Jurkat, Clone E6-1 (cell line): ENCODE measurements at regions not wholly inside any gene's neighbourhood (a gene's known extent, or its start where the extent isn't known, plus 50 kb on each side); places are given as distances from the start of the nearest gene placed in this dataset.
"Not testable (repeated sequence)": the region's sequence is repeated elsewhere in the genome, so short reads cannot be mapped to it uniquely, and the experiment has no call there.

Experiments
- DNase-seq: peaks from one replicate; pipeline ENCODE4 v3.0.0-alpha.2; 2011; ENCODE audit warnings: low read depth, low spot score
- H3K4me3 ChIP-seq: 2 replicates; pipeline ENCODE4 v1.5.1; 2011; ENCODE audit warnings: mild to moderate bottlenecking, low read length, control low read depth, moderate library complexity

- no peak overlapping the region for H3K4me3 ChIP-seq
- DNase-seq: no peak
Measured at GRCh38 chr9:105087910-105088898, 156.2 kb upstream of the SLC44A1 start.

DNA sequence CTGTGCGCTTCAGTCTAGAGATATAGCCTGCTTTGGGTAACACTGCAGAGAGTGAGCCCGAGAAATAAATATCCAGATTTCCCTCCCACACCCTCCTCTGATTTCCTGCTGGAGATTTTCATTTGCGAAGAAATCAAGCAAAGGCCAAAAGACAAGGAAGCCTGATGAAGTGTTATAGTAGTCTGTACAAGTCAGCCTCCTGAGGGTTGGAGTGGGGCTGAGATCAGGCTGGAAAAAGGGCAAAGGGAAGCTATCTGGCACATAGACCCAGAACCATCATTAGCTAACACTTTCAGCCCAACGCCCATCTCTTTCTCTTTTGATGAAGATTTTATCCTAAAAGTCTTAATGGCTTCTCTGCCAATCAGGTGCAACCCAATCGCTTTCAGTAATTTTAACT, 154.6 kb upstream of the SLC44A1 start:
- H3K4me3 ChIP-seq: no peak overlapping the region
- no peak for DNase-seq

GRCh38 chr9:105091004-105091640, 153.3 kb upstream of the SLC44A1 start:
- no peak overlapping the region for H3K4me3 ChIP-seq
- DNase-seq: no peak

- no peak overlapping the region for H3K4me3 ChIP-seq
- DNase-seq: no peak
Measured at GRCh38 chr9:105093685-105094084, 150.8 kb upstream of the SLC44A1 start.

- no peak overlapping the region for H3K4me3 ChIP-seq
- no peak for DNase-seq
Measured at GRCh38 chr9:105098370-105098769, 146.1 kb upstream of the SLC44A1 start.

- no peak for DNase-seq
- no peak overlapping the region for H3K4me3 ChIP-seq
Measured at GRCh38 chr9:105103776-105104175, 140.7 kb upstream of the SLC44A1 start.

GRCh38 chr9:105114318-105114717, 130.1 kb upstream of the SLC44A1 start:
- no peak overlapping the region for H3K4me3 ChIP-seq
- peak; percentile 77 for DNase-seq

DNA sequence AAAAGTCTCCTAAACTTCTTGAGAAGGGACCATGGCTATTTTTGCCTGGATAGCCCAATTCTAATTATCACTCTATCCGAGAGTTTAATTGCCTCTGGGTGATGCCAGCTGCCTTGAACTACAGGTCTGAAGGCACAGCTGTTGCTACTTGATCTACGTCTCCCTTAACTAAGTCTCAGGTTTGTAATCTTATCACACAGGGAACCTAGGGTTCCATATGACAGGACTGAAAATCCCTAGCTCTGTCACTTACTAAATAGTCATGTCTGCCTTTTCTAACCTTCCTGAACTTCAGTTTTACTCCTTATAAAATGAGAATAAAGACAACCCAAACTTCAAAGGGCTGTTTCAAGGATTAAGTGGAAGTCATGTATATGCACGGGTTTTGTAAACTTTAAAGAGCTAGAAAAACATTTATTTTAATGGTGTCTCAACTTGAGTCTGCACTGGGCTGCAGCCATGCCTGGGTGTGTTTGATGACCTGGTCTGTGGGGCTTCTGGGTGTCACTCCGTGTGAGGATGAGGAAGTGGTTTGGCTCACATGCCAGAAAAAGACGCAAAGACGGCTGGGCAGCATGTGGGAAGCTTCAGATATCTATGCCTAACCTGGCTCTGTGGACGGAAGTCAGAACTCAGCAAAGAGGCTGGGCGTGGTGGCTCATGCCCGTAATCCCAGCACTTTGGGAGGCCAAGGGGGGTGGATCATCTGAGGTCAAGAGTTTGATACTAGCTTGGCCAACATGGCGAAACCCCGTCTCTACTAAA, 129.3 kb upstream of the SLC44A1 start:
- peak; percentile 67 for DNase-seq

DNA sequence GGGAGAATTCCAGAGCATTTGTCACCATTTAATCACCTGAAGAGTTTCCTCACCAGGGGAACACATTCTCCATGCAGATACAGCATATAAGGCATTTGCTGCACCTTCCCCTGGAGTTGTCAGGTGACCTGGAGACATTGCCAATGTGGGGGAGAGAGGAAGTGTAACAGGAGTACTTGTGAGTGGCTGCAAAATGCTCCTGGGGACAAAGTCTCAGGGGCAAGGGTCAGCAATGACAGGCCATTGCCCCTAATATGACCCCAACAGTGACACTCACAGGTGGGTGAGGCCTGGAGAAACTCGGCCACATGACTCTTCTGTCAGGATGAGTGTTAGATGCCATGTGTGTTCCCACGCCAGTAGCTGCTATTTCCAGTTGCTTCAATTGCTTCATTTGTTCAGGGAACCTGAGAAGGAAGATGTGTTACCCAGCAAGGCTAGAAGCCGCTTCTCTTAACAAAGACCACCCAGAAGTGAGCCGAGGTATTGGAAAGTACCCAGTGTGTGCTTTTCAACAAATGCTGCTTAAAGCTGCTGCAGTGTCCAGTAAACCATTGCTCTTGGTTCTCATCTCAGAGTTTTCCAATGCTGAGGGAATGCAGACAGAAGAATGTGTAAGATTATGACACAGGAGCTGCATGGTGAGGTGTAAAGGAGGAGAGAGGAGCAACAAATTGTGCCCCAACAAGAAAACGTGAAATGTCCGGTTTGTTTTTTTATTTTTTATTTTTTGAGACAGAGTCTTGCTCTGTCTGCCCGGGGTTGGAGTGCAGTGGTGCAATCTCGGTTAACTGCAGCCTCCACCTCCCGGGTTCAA, 128.2 kb upstream of the SLC44A1 start:
- DNase-seq: no peak
- no peak overlapping the region for H3K4me3 ChIP-seq

More for the DNA sequence above, 129.3 kb upstream of the SLC44A1 start:
- H3K4me3 ChIP-seq: no peak overlapping the region

- no peak for DNase-seq
- no peak overlapping the region for H3K4me3 ChIP-seq
Measured at GRCh38 chr9:105117234-105117633, 127.2 kb upstream of the SLC44A1 start.

DNA sequence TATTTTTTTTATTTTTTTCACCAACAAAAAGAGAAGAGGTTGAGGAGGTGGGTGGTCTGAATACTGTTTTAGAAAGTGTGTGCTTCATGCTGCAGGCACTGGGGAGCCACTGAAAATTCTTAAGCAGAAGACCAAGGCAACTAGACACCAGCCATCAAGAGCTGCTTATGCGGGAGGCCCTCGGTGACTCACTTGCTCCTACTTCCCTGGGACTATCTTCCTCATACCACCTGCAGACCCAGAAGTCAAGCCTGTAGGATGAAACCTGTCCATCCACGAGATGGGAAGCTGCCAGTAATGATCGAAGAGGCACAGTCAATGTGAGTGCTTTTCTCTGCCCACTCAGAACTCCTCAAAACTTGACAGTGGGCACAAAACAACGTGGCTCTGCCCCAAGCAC, 125.8 kb upstream of the SLC44A1 start:
- no peak for DNase-seq
- no peak overlapping the region for H3K4me3 ChIP-seq

DNA sequence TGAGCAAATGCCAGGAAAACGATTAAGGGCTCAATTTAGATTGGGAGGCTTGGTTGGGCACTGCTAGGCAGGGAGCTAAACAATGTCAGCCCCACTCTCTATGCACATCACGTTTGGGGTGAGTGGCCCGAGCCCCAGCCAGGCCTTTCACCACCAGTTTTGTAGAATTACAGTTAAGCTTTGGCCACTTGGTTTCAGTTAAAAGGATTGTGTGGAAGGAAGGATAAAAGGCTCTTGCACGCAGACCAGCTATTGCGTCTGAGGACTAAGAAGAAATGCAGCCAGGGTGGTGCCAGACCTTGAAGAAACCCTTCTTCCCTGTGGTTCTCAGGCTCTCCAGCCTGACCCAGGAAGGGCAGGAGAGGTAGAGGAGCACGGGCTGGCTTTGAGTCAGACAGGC, 125.3 kb upstream of the SLC44A1 start:
- DNase-seq: no peak
- no peak overlapping the region for H3K4me3 ChIP-seq

GRCh38 chr9:105121861-105122430, 122.5 kb upstream of the SLC44A1 start:
- no peak overlapping the region for H3K4me3 ChIP-seq
- peak; percentile 51 for DNase-seq

- not testable (repeated sequence) for H3K4me3 ChIP-seq, DNase-seq
Measured at GRCh38 chr9:105124598-105124997, 119.9 kb upstream of the SLC44A1 start.

GRCh38 chr9:105126226-105126625, 118.2 kb upstream of the SLC44A1 start:
- DNase-seq: no peak
- no peak overlapping the region for H3K4me3 ChIP-seq

- peak overlapping the region; percentile 30 for H3K4me3 ChIP-seq
- peak; percentile 99 for DNase-seq
Measured at GRCh38 chr9:105127863-105128220, 116.6 kb upstream of the SLC44A1 start.

GRCh38 chr9:105128908-105129600, 115.4 kb upstream of the SLC44A1 start:
- no peak overlapping the region for H3K4me3 ChIP-seq
- DNase-seq: no peak

DNA sequence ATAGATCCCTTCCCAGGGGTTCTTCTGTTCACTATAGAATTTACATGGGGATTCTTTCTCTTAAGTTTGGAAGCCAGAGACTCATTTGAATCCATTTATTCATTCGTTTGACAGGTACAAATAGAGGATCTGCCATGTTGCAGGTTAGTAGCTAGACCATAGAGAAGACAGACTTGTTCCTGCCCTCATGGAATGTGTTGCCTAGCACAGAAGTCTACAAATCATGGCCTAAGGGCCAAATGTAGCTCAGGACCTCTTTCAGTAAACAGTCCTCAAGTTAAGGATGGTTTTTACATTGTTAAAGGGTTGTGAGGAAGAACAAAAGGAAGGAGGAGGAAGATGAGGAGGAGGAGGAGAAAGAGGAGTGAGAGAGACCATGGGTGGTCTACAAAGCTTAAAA, 114.7 kb upstream of the SLC44A1 start:
- DNase-seq: no peak
- H3K4me3 ChIP-seq: no peak overlapping the region
